ENCODE measurements at regions not wholly inside any gene's neighbourhood (a gene's known extent, or its start where the extent isn't known, plus 50 kb on each side); places are given as distances from the start of the nearest gene placed in this dataset.

- ChIA-PET POLR2A (no interaction called here), CTCF (no interaction called here)
- H3K4me1 ChIP-seq (ENCODE audit: control insufficient read depth in 1 of 2, insufficient read depth in 2 of 2, low read depth in 1 of 2, low read length in 1 of 2): no peaks in the 10 kb centered on the region
These were observed 606.8 kb downstream of the DACH1 start for GRCh38 chr13:71260246-71260645.

GRCh38 chr13:71255633-71256032 lies 611.4 kb downstream of the DACH1 start:
- Histone ChIP-seq H3K4me2 (no peak overlapping the region), H3K9ac (no peak overlapping the region), H3K27ac (ENCODE audit: low read depth in 2 of 2, low read length in 1 of 2) (no peak overlapping the region), H3F3A (replicated peaks; ENCODE audit: insufficient read depth) (no peaks in the 10 kb centered on the region), H2AFZ (ENCODE audit: low read depth) (no peak overlapping the region), H3K9me2 (no peaks in the 10 kb centered on the region), H3K36me3 (replicated peaks in 1 of 2; ENCODE audit: control insufficient read depth in 1 of 2, insufficient read depth in 2 of 2, low read length in 1 of 2) (no peaks in the 10 kb centered on the region), H4K20me1 (ENCODE audit: insufficient read depth) (no peaks in the 10 kb centered on the region), H3K9me3 (no peaks in the 10 kb centered on the region), H3K27me3 (ENCODE audit: insufficient read depth) (no peaks in the 10 kb centered on the region), H3K4me1 (ENCODE audit: control insufficient read depth in 1 of 2, insufficient read depth in 2 of 2, low read depth in 1 of 2, low read length in 1 of 2) (no peaks in the 10 kb centered on the region), H3K4me3 (ENCODE audit: low read depth in 2 of 2, low read length in 1 of 2) (no peak overlapping the region), H3K79me2 (ENCODE audit: insufficient read depth) (no peaks in the 10 kb centered on the region; the same call in 1 of the 2 replicates)
- TF ChIP-seq FOSL2 (IDR thresholded peaks at IDR 0.05; ENCODE audit: borderline replicate concordance, low read depth) (no peak), YY1 (IDR thresholded peaks at IDR 0.05; ENCODE audit: low read depth) (no peak), JUND (IDR thresholded peaks at IDR 0.05) (no peak), PBX3 (IDR thresholded peaks at IDR 0.05) (no peak), FOXJ3 (CRISPR knock-in tag; IDR thresholded peaks at IDR 0.05) (no peak), SIN3A (IDR thresholded peaks at IDR 0.05; ENCODE audit: borderline replicate concordance, low read depth, low read length) (no peak), ELF1 (IDR thresholded peaks at IDR 0.05) (no peak)
- TF ChIP-seq, protein P1, sequence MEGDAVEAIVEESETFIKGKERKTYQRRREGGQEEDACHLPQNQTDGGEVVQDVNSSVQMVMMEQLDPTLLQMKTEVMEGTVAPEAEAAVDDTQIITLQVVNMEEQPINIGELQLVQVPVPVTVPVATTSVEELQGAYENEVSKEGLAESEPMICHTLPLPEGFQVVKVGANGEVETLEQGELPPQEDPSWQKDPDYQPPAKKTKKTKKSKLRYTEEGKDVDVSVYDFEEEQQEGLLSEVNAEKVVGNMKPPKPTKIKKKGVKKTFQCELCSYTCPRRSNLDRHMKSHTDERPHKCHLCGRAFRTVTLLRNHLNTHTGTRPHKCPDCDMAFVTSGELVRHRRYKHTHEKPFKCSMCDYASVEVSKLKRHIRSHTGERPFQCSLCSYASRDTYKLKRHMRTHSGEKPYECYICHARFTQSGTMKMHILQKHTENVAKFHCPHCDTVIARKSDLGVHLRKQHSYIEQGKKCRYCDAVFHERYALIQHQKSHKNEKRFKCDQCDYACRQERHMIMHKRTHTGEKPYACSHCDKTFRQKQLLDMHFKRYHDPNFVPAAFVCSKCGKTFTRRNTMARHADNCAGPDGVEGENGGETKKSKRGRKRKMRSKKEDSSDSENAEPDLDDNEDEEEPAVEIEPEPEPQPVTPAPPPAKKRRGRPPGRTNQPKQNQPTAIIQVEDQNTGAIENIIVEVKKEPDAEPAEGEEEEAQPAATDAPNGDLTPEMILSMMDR (IDR thresholded peaks at IDR 0.05): no peak
- TF ChIP-seq, protein P2, sequence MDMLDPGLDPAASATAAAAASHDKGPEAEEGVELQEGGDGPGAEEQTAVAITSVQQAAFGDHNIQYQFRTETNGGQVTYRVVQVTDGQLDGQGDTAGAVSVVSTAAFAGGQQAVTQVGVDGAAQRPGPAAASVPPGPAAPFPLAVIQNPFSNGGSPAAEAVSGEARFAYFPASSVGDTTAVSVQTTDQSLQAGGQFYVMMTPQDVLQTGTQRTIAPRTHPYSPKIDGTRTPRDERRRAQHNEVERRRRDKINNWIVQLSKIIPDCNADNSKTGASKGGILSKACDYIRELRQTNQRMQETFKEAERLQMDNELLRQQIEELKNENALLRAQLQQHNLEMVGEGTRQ (IDR thresholded peaks at IDR 0.05; ENCODE audit: borderline replicate concordance, low read depth, low read length): no peak
- TF ChIP-seq, protein P3, sequence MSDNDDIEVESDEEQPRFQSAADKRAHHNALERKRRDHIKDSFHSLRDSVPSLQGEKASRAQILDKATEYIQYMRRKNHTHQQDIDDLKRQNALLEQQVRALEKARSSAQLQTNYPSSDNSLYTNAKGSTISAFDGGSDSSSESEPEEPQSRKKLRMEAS (IDR thresholded peaks at IDR 0.05; ENCODE audit: low read depth): no peak
- ChIA-PET POLR2A (no interaction called here), CTCF (interaction anchor here (1.3 kb wide), 1 partner anchor 14 kb away, joined by 3 read pairs; no protein-coding TSS in a partner anchor)
- WGBS (ENCODE audit: low lambda C conversion rate): 45% methylated on average over 1 of the region's 1 CpG
- DNase-seq: no peak

More at GRCh38 chr13:71260246-71260645, 606.8 kb downstream of the DACH1 start:
- Histone ChIP-seq H3K9me2 (no peaks in the 10 kb centered on the region), H3K36me3 (replicated peaks in 1 of 2; ENCODE audit: control insufficient read depth in 1 of 2, insufficient read depth in 2 of 2, low read length in 1 of 2) (no peaks in the 10 kb centered on the region), H2AFZ (ENCODE audit: low read depth) (no peak overlapping the region), H3F3A (replicated peaks; ENCODE audit: insufficient read depth) (no peaks in the 10 kb centered on the region), H3K79me2 (ENCODE audit: insufficient read depth) (no peaks in the 10 kb centered on the region), H3K27ac (ENCODE audit: low read depth in 2 of 2, low read length in 1 of 2) (no peak overlapping the region), H3K9ac (no peak overlapping the region), H3K9me3 (no peaks in the 10 kb centered on the region), H4K20me1 (ENCODE audit: insufficient read depth) (no peaks in the 10 kb centered on the region), H3K4me3 (ENCODE audit: low read depth in 2 of 2, low read length in 1 of 2) (no peak overlapping the region), H3K4me2 (no peak overlapping the region), H3K27me3 (ENCODE audit: insufficient read depth) (no peaks in the 10 kb centered on the region)
- no peak for TF ChIP-seq FOSL2 (IDR thresholded peaks at IDR 0.05; ENCODE audit: borderline replicate concordance, low read depth)
- DNase-seq: no peak
- WGBS (ENCODE audit: low lambda C conversion rate): 22% methylated on average over 1 of the region's 1 CpG
